SU-DHL-6 (cell line): ENCODE measurements at regions not wholly inside any gene's neighbourhood (a gene's known extent, or its start where the extent isn't known, plus 50 kb on each side); places are given as distances from the start of the nearest gene placed in this dataset.
A peak's percentile ranks its signal among the peaks of the same experiment; 100 is the strongest.

Source experiments
- H2AFZ ChIP-seq: fragments of 200-600 bp; sonication (generic); 2 replicates; pipeline ENCODE4 v1.6.1; 2014; ENCODE audit warnings: low read depth, mild to moderate bottlenecking, moderate library complexity, mixed read lengths, antibody characterized with exemption, low read length; ENCODE audit not compliant: severe bottlenecking
- H3F3A ChIP-seq: fragments of 200-600 bp; shearing (Covaris generic); 2 replicates; pipeline ENCODE4 v1.6.0; 2016; ENCODE audit warnings: antibody characterized with exemption, mild to moderate bottlenecking; ENCODE audit not compliant: insufficient read depth
- H3K27ac ChIP-seq: fragments of 200-600 bp; sonication (generic); 2 replicates; pipeline ENCODE4 v1.5.1; 2016; ENCODE audit warnings: low read depth, mild to moderate bottlenecking, low read length, moderate library complexity, mixed read lengths
- H3K27me3 ChIP-seq: fragments of 200-600 bp; sonication (generic), shearing (Covaris generic); 2 replicates; pipeline ENCODE4 v1.6.0; 2014; ENCODE audit warnings: mild to moderate bottlenecking, low read length
- H3K36me3 ChIP-seq: fragments of 200-600 bp; sonication (generic); 2 replicates; pipeline ENCODE4 v1.6.1; 2014; ENCODE audit warnings: mild to moderate bottlenecking, low read length, mixed read lengths
- H3K4me2 ChIP-seq: fragments of 300-600, 200-600 bp; shearing (Covaris generic), sonication (generic); 2 replicates; pipeline ENCODE4 v1.6.0; 2014; ENCODE audit warnings: low read length, low read depth, mild to moderate bottlenecking; ENCODE audit not compliant: poor library complexity, severe bottlenecking
- H3K4me3 ChIP-seq: fragments of 200-600 bp; sonication (generic); 2 replicates; pipeline ENCODE4 v1.5.1; 2014; ENCODE audit warnings: antibody characterized with exemption, low read length, mild to moderate bottlenecking, mixed read lengths; ENCODE audit not compliant: insufficient read depth, poor library complexity, severe bottlenecking
- H3K79me2 ChIP-seq: fragments of 200-600 bp; sonication (generic); 2 replicates; pipeline ENCODE4 v1.6.1; 2014; ENCODE audit warnings: mild to moderate bottlenecking, low read length, moderate library complexity; ENCODE audit not compliant: insufficient read depth
- H3K9ac ChIP-seq: fragments of 200-600 bp; sonication (generic); 2 replicates; pipeline ENCODE4 v1.7.0; 2014; ENCODE audit warnings: mild to moderate bottlenecking, low read length
- H3K9me2 ChIP-seq: fragments of 200-600 bp; sonication (generic); replicated peaks from 2 replicates; pipeline ENCODE4 v1.6.1; 2014; ENCODE audit warnings: low read length; ENCODE audit not compliant: insufficient read depth
- H3K9me3 ChIP-seq: fragments of 200-600 bp; sonication (generic); 2 replicates; pipeline ENCODE4 v1.6.1; 2014; ENCODE audit warnings: low read length, mixed read lengths; ENCODE audit not compliant: insufficient read depth
- H4K20me1 ChIP-seq: fragments of 200-600 bp; sonication (generic); 2 replicates; pipeline ENCODE4 v1.6.1; 2014; ENCODE audit warnings: low read depth, mild to moderate bottlenecking, antibody characterized with exemption, low read length, moderate library complexity, mixed read lengths
- EZH2phosphoT487 ChIP-seq: fragments of 200-600 bp; sonication (generic), shearing (Covaris generic); conservative IDR thresholded peaks from 2 replicates; pipeline ENCODE4 v1.6.1; 2018; ENCODE audit warnings: mild to moderate bottlenecking, antibody characterized with exemption, low read length, moderate library complexity, mixed read lengths
- TF ChIP-seq, protein P1 (sequence below): fragments of 200-600 bp; sonication (generic); IDR thresholded peaks from one replicate; pipeline ENCODE4 v1.5.1; 2017; ENCODE audit warnings: antibody characterized with exemption, mild to moderate bottlenecking, low read length, moderate library complexity; ENCODE audit not compliant: insufficient read depth, poor library complexity, severe bottlenecking

DNA sequence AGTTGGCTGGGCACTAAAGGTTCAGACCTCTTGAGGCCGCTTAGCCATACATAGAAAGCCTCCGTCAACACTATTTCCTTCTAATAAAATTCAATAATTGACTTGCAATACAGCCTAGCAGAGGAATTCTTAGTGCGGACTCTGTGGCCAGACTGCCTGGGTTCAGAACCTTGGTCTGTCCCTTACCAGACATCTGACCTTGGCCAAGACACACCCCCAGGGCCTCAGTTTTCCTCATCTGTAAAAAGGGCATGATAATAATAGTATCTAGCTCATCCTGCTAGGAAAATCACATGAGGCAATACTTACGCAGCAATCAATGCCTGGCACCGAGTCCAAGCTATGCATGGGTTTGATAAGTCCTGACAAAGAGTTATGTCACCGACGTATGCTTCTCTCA lies 148.2 kb upstream of the SOD1 start:
- no peak overlapping the region for H3K9ac ChIP-seq
- peaks cover 9% of the 10 kb centered on the region; the same call in 1 of the 2 replicates for H3F3A ChIP-seq
- H2AFZ ChIP-seq, result no peak overlapping the region
- H3K4me3 ChIP-seq, result no peak overlapping the region
- TF ChIP-seq, protein P1, sequence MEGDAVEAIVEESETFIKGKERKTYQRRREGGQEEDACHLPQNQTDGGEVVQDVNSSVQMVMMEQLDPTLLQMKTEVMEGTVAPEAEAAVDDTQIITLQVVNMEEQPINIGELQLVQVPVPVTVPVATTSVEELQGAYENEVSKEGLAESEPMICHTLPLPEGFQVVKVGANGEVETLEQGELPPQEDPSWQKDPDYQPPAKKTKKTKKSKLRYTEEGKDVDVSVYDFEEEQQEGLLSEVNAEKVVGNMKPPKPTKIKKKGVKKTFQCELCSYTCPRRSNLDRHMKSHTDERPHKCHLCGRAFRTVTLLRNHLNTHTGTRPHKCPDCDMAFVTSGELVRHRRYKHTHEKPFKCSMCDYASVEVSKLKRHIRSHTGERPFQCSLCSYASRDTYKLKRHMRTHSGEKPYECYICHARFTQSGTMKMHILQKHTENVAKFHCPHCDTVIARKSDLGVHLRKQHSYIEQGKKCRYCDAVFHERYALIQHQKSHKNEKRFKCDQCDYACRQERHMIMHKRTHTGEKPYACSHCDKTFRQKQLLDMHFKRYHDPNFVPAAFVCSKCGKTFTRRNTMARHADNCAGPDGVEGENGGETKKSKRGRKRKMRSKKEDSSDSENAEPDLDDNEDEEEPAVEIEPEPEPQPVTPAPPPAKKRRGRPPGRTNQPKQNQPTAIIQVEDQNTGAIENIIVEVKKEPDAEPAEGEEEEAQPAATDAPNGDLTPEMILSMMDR, result no peak
- TF ChIP-seq EZH2phosphoT487, result no peak
- no peaks in the 10 kb centered on the region for H3K36me3 ChIP-seq
- H3K9me3 ChIP-seq, result no peaks in the 10 kb centered on the region
- H3K9me2 ChIP-seq, result no peaks in the 10 kb centered on the region
- H4K20me1 ChIP-seq, result no peaks in the 10 kb centered on the region
- H3K27me3 ChIP-seq, result no peaks in the 10 kb centered on the region
- H3K79me2 ChIP-seq, result peaks cover 67% of the 10 kb centered on the region; the same call in 1 of the 2 replicates
- H3K4me2 ChIP-seq, result no peak overlapping the region
- no peak overlapping the region for H3K27ac ChIP-seq

DNA sequence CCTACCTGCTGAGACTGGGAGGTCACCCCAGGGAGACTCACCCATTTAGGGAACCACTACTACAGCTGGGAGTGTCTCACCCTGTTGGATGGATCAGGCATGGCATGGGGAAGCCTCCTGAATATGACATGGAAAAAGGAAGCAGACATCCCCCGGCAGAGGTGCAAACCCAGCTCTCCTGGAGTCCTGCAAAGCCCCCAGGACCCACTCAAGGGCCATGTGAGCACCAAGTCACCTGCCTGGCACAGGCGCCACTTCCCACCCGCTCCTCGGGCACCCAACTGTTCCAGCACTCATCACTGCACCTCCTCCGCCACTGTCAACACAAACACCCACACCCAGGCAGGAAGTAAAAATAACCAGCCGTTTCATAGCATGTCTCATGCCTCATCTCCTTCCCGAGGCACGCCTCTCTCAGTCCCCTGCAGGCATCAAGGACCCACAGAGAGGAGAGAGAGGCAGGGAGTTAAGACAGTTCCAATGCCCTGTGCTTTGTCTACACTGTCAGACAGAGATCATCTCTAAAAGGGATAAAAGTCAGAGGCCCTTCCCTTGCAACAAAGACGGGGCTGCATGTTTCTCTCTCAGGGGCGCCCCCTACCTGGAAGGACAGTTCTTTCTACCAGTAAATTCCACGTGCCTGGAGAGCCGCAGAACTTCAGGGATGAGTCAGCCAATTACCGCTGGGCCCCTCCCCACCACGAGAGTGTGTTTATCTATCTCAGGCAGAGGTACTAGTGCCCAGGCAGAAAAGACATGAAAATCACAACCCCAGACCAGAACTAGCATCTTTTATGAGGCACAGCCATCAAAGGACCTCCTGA lies 150.1 kb upstream of the SOD1 start:
- H2AFZ ChIP-seq, result peak overlapping the region; percentile 69
- H3K36me3 ChIP-seq, result no peaks in the 10 kb centered on the region
- H3K27me3 ChIP-seq, result no peaks in the 10 kb centered on the region
- H3K9me2 ChIP-seq, result no peaks in the 10 kb centered on the region
- no peaks in the 10 kb centered on the region for H4K20me1 ChIP-seq
- H3K9me3 ChIP-seq, result no peaks in the 10 kb centered on the region
- peak overlapping the region; percentile 18; the same call in 1 of the 2 replicates for H3K9ac ChIP-seq
- H3K4me2 ChIP-seq, result peak overlapping the region; percentile 52
- H3K79me2 ChIP-seq, result peaks cover 69% of the 10 kb centered on the region
- H3F3A ChIP-seq, result peaks cover 12% of the 10 kb centered on the region
- H3K27ac ChIP-seq, result peak overlapping the region; percentile 65
- TF ChIP-seq, protein P1, result peak; percentile 83
- TF ChIP-seq EZH2phosphoT487, result no peak
- no peak overlapping the region for H3K4me3 ChIP-seq

DNA sequence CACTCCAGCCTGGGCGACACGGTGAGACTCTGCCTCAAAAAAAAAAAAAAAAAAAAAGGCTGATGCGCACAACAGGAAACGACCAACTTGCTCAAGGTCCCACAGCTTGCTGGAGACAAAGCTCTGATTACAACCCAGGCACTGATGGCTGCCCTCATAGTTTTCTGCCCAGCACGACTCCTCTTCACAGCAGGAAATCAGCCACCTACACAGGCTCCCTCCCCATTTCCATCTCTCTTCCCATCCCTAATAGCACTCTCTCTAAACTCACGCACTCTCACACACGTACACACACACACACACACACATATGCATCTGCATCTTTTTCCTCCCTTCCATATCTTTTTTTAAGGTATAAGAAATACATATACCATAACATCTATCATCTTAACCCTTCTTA lies 153.5 kb upstream of the SOD1 start:
- H2AFZ ChIP-seq, result no peak overlapping the region
- TF ChIP-seq, protein P1, result no peak
- no peak for TF ChIP-seq EZH2phosphoT487
- no peaks in the 10 kb centered on the region for H3K27me3 ChIP-seq
- no peaks in the 10 kb centered on the region for H3K9me3 ChIP-seq
- peaks cover 63% of the 10 kb centered on the region for H3K79me2 ChIP-seq
- H3K27ac ChIP-seq, result peak overlapping the region; percentile 85
- H3F3A ChIP-seq, result peaks cover 12% of the 10 kb centered on the region
- H3K36me3 ChIP-seq, result no peaks in the 10 kb centered on the region
- H4K20me1 ChIP-seq, result no peaks in the 10 kb centered on the region
- peak overlapping the region; percentile 57 for H3K4me2 ChIP-seq
- no peaks in the 10 kb centered on the region for H3K9me2 ChIP-seq
- peak overlapping the region; percentile 6; the same call in 1 of the 2 replicates for H3K9ac ChIP-seq
- H3K4me3 ChIP-seq, result no peak overlapping the region
